ENCODE measurements at regions not wholly inside any gene's neighbourhood (a gene's known extent, or its start where the extent isn't known, plus 50 kb on each side); places are given as distances from the start of the nearest gene placed in this dataset.

GRCh38 chr13:90951663-90952062, 395.8 kb upstream of the MIR17HG start:
- Histone ChIP-seq H3K9ac (ENCODE audit: low read depth in 1 of 2, low read length in 2 of 2) (no peak overlapping the region), H3K9me3 (ENCODE audit: control insufficient read depth in 1 of 2, low read length in 2 of 2) (peaks cover 0 to 1% of the 10 kb centered on the region in 2 donors), H3K4me3 (ENCODE audit: low read depth in 1 of 2, low read length in 2 of 2) (no peak overlapping the region), H3K27ac (ENCODE audit: low read depth, low read length) (no peak overlapping the region), H3K36me3 (ENCODE audit: control insufficient read depth in 1 of 2, insufficient read depth in 2 of 2, low read length in 2 of 2) (no peaks in the 10 kb centered on the region), H3K27me3 (ENCODE audit: control insufficient read depth in 1 of 2, insufficient read depth in 2 of 2, low read length in 2 of 2) (no peaks in the 10 kb centered on the region), H3K4me1 (ENCODE audit: control insufficient read depth in 1 of 2, insufficient read depth in 2 of 2, low read length in 2 of 2) (no peaks in the 10 kb centered on the region)

- Histone ChIP-seq H3K9me3 (ENCODE audit: control insufficient read depth in 1 of 2, low read length in 2 of 2) (no peaks in the 10 kb centered on the region), H3K4me1 (ENCODE audit: control insufficient read depth in 1 of 2, insufficient read depth in 2 of 2, low read length in 2 of 2) (no peaks in the 10 kb centered on the region), H3K27ac (ENCODE audit: low read depth, low read length) (no peak overlapping the region), H3K36me3 (ENCODE audit: control insufficient read depth in 1 of 2, insufficient read depth in 2 of 2, low read length in 2 of 2) (no peaks in the 10 kb centered on the region), H3K27me3 (ENCODE audit: control insufficient read depth in 1 of 2, insufficient read depth in 2 of 2, low read length in 2 of 2) (no peaks in the 10 kb centered on the region), H3K4me3 (ENCODE audit: low read depth in 1 of 2, low read length in 2 of 2) (no peak overlapping the region), H3K9ac (ENCODE audit: low read depth in 1 of 2, low read length in 2 of 2) (no peak overlapping the region)
Measured at GRCh38 chr13:90952326-90952725, 395.2 kb upstream of the MIR17HG start.

GRCh38 chr13:90954605-90955195, 392.8 kb upstream of the MIR17HG start:
- no peaks in the 10 kb centered on the region for H3K4me1 ChIP-seq (ENCODE audit: control insufficient read depth in 1 of 2, insufficient read depth in 2 of 2, low read length in 2 of 2)
- H3K9ac ChIP-seq (ENCODE audit: low read depth in 1 of 2, low read length in 2 of 2) = no peak overlapping the region
- H3K27me3 ChIP-seq (ENCODE audit: control insufficient read depth in 1 of 2, insufficient read depth in 2 of 2, low read length in 2 of 2) = no peaks in the 10 kb centered on the region
- no peak overlapping the region for H3K4me3 ChIP-seq (ENCODE audit: low read depth in 1 of 2, low read length in 2 of 2)
- no peak overlapping the region for H3K27ac ChIP-seq (ENCODE audit: low read depth, low read length)
- H3K9me3 ChIP-seq (ENCODE audit: control insufficient read depth in 1 of 2, low read length in 2 of 2) = no peaks in the 10 kb centered on the region
- H3K36me3 ChIP-seq (ENCODE audit: control insufficient read depth in 1 of 2, insufficient read depth in 2 of 2, low read length in 2 of 2) = no peaks in the 10 kb centered on the region

GRCh38 chr13:90956031-90956430, 391.5 kb upstream of the MIR17HG start:
- H3K36me3 ChIP-seq (ENCODE audit: control insufficient read depth in 1 of 2, insufficient read depth in 2 of 2, low read length in 2 of 2) = no peaks in the 10 kb centered on the region
- H3K27me3 ChIP-seq (ENCODE audit: control insufficient read depth in 1 of 2, insufficient read depth in 2 of 2, low read length in 2 of 2) = no peaks in the 10 kb centered on the region
- H3K9ac ChIP-seq (ENCODE audit: low read depth in 1 of 2, low read length in 2 of 2) = no peak overlapping the region
- no peaks in the 10 kb centered on the region for H3K9me3 ChIP-seq (ENCODE audit: control insufficient read depth in 1 of 2, low read length in 2 of 2)
- H3K4me1 ChIP-seq (ENCODE audit: control insufficient read depth in 1 of 2, insufficient read depth in 2 of 2, low read length in 2 of 2) = no peaks in the 10 kb centered on the region
- no peak overlapping the region for H3K4me3 ChIP-seq (ENCODE audit: low read depth in 1 of 2, low read length in 2 of 2)
- no peak overlapping the region for H3K27ac ChIP-seq (ENCODE audit: low read depth, low read length)

GRCh38 chr13:90958866-90959265, 388.6 kb upstream of the MIR17HG start:
- H3K9ac ChIP-seq (ENCODE audit: low read depth in 1 of 2, low read length in 2 of 2) = no peak overlapping the region
- no peak overlapping the region for H3K4me3 ChIP-seq (ENCODE audit: low read depth in 1 of 2, low read length in 2 of 2)
- H3K36me3 ChIP-seq (ENCODE audit: control insufficient read depth in 1 of 2, insufficient read depth in 2 of 2, low read length in 2 of 2) = no peaks in the 10 kb centered on the region
- H3K27ac ChIP-seq (ENCODE audit: low read depth, low read length) = no peak overlapping the region
- no peaks in the 10 kb centered on the region for H3K4me1 ChIP-seq (ENCODE audit: control insufficient read depth in 1 of 2, insufficient read depth in 2 of 2, low read length in 2 of 2)
- no peaks in the 10 kb centered on the region for H3K9me3 ChIP-seq (ENCODE audit: control insufficient read depth in 1 of 2, low read length in 2 of 2)
- no peaks in the 10 kb centered on the region for H3K27me3 ChIP-seq (ENCODE audit: control insufficient read depth in 1 of 2, insufficient read depth in 2 of 2, low read length in 2 of 2)

- no peak overlapping the region for H3K9ac ChIP-seq (ENCODE audit: low read depth in 1 of 2, low read length in 2 of 2)
- no peak overlapping the region for H3K27ac ChIP-seq (ENCODE audit: low read depth, low read length)
- no peaks in the 10 kb centered on the region for H3K36me3 ChIP-seq (ENCODE audit: control insufficient read depth in 1 of 2, insufficient read depth in 2 of 2, low read length in 2 of 2)
- no peaks in the 10 kb centered on the region for H3K9me3 ChIP-seq (ENCODE audit: control insufficient read depth in 1 of 2, low read length in 2 of 2)
- no peak overlapping the region for H3K4me3 ChIP-seq (ENCODE audit: low read depth in 1 of 2, low read length in 2 of 2)
- H3K27me3 ChIP-seq (ENCODE audit: control insufficient read depth in 1 of 2, insufficient read depth in 2 of 2, low read length in 2 of 2) = no peaks in the 10 kb centered on the region
- H3K4me1 ChIP-seq (ENCODE audit: control insufficient read depth in 1 of 2, insufficient read depth in 2 of 2, low read length in 2 of 2) = no peaks in the 10 kb centered on the region
Measured at GRCh38 chr13:90968166-90968904, 379.2 kb upstream of the MIR17HG start.

- Histone ChIP-seq H3K9ac (ENCODE audit: low read depth in 1 of 2, low read length in 2 of 2) (no peak overlapping the region), H3K36me3 (ENCODE audit: control insufficient read depth in 1 of 2, insufficient read depth in 2 of 2, low read length in 2 of 2) (no peaks in the 10 kb centered on the region), H3K4me3 (ENCODE audit: low read depth in 1 of 2, low read length in 2 of 2) (no peak overlapping the region), H3K27ac (ENCODE audit: low read depth, low read length) (no peak overlapping the region), H3K27me3 (ENCODE audit: control insufficient read depth in 1 of 2, insufficient read depth in 2 of 2, low read length in 2 of 2) (no peaks in the 10 kb centered on the region), H3K9me3 (ENCODE audit: control insufficient read depth in 1 of 2, low read length in 2 of 2) (no peaks in the 10 kb centered on the region), H3K4me1 (ENCODE audit: control insufficient read depth in 1 of 2, insufficient read depth in 2 of 2, low read length in 2 of 2) (no peaks in the 10 kb centered on the region)
Measured at GRCh38 chr13:90974249-90974975, 373.1 kb upstream of the MIR17HG start.

- Histone ChIP-seq H3K4me3 (ENCODE audit: low read depth in 1 of 2, low read length in 2 of 2) (no peak overlapping the region), H3K27ac (ENCODE audit: low read depth, low read length) (no peak overlapping the region), H3K36me3 (ENCODE audit: control insufficient read depth in 1 of 2, insufficient read depth in 2 of 2, low read length in 2 of 2) (no peaks in the 10 kb centered on the region), H3K27me3 (ENCODE audit: control insufficient read depth in 1 of 2, insufficient read depth in 2 of 2, low read length in 2 of 2) (no peaks in the 10 kb centered on the region), H3K4me1 (ENCODE audit: control insufficient read depth in 1 of 2, insufficient read depth in 2 of 2, low read length in 2 of 2) (no peaks in the 10 kb centered on the region), H3K9ac (ENCODE audit: low read depth in 1 of 2, low read length in 2 of 2) (no peak overlapping the region), H3K9me3 (ENCODE audit: control insufficient read depth in 1 of 2, low read length in 2 of 2) (no peaks in the 10 kb centered on the region)
Measured at GRCh38 chr13:90979059-90979458, 368.4 kb upstream of the MIR17HG start.

GRCh38 chr13:90984756-90985155, 362.7 kb upstream of the MIR17HG start:
- Histone ChIP-seq H3K36me3 (ENCODE audit: control insufficient read depth in 1 of 2, insufficient read depth in 2 of 2, low read length in 2 of 2) (no peaks in the 10 kb centered on the region), H3K4me1 (ENCODE audit: control insufficient read depth in 1 of 2, insufficient read depth in 2 of 2, low read length in 2 of 2) (no peaks in the 10 kb centered on the region), H3K27ac (ENCODE audit: low read depth, low read length) (no peak overlapping the region), H3K27me3 (ENCODE audit: control insufficient read depth in 1 of 2, insufficient read depth in 2 of 2, low read length in 2 of 2) (no peaks in the 10 kb centered on the region), H3K4me3 (ENCODE audit: low read depth in 1 of 2, low read length in 2 of 2) (no peak overlapping the region), H3K9me3 (ENCODE audit: control insufficient read depth in 1 of 2, low read length in 2 of 2) (no peaks in the 10 kb centered on the region), H3K9ac (ENCODE audit: low read depth in 1 of 2, low read length in 2 of 2) (no peak overlapping the region)

- H3K27me3 ChIP-seq (ENCODE audit: control insufficient read depth in 1 of 2, insufficient read depth in 2 of 2, low read length in 2 of 2) = no peaks in the 10 kb centered on the region
- no peak overlapping the region for H3K27ac ChIP-seq (ENCODE audit: low read depth, low read length)
- H3K9me3 ChIP-seq (ENCODE audit: control insufficient read depth in 1 of 2, low read length in 2 of 2) = no peaks in the 10 kb centered on the region
- no peak overlapping the region for H3K9ac ChIP-seq (ENCODE audit: low read depth in 1 of 2, low read length in 2 of 2)
- no peaks in the 10 kb centered on the region for H3K36me3 ChIP-seq (ENCODE audit: control insufficient read depth in 1 of 2, insufficient read depth in 2 of 2, low read length in 2 of 2)
- no peak overlapping the region for H3K4me3 ChIP-seq (ENCODE audit: low read depth in 1 of 2, low read length in 2 of 2)
- H3K4me1 ChIP-seq (ENCODE audit: control insufficient read depth in 1 of 2, insufficient read depth in 2 of 2, low read length in 2 of 2) = no peaks in the 10 kb centered on the region
Measured at GRCh38 chr13:90995001-90995400, 352.5 kb upstream of the MIR17HG start.
